SK-N-SH treated with all-trans-retinoic acid at 6 μM for 48 hours (cell line): ENCODE measurements at regions not wholly inside any gene's neighbourhood (a gene's known extent, or its start where the extent isn't known, plus 50 kb on each side); places are given as distances from the start of the nearest gene placed in this dataset.

Experiments used
- ATAC-seq: fragments of 200-7000 bp; cut with Tn5 transposase; 3 replicates; pipeline ENCODE4 v1.9.1; 2020; ENCODE audit warnings: mild to moderate bottlenecking, moderate library complexity
- BACH2 ChIP-seq: fragments of 250-450 bp; sonication (Bioruptor Pico); IDR thresholded peaks from 2 replicates; pipeline ENCODE4 v1.9.0; 2021; ENCODE audit warnings: mild to moderate bottlenecking, borderline replicate concordance
- CREB5 ChIP-seq: fragments of 250-450 bp; sonication (Bioruptor Pico); IDR thresholded peaks from 2 replicates; pipeline ENCODE4 v1.5.1; 2020; ENCODE audit warnings: low read depth, mild to moderate bottlenecking, moderate library complexity
- CSDC2 ChIP-seq: fragments of 250-450 bp; sonication (Bioruptor Pico); IDR thresholded peaks from 2 replicates; pipeline ENCODE4 v1.5.0; 2020; ENCODE audit warnings: mild to moderate bottlenecking, moderate library complexity
- CSRNP3 ChIP-seq: fragments of 250-450 bp; sonication (Bioruptor Pico); IDR thresholded peaks from 2 replicates; pipeline ENCODE4 v1.5.1; 2021; ENCODE audit warnings: mild to moderate bottlenecking, moderate library complexity
- ESRRG ChIP-seq: fragments of 250-450 bp; sonication (Bioruptor Pico); IDR thresholded peaks from 2 replicates; pipeline ENCODE4 v1.6.1; 2021; ENCODE audit warnings: mild to moderate bottlenecking
- GLIS3 ChIP-seq: fragments of 250-450 bp; sonication (Bioruptor Pico); IDR thresholded peaks from 2 replicates; pipeline ENCODE4 v1.5.0; 2020; ENCODE audit warnings: mild to moderate bottlenecking, moderate library complexity
- ISL1 ChIP-seq: fragments of 250-450 bp; sonication (Bioruptor Pico); IDR thresholded peaks from 2 replicates; pipeline ENCODE4 v2.1.2; 2022; ENCODE audit warnings: mild to moderate bottlenecking, moderate library complexity
- OSR1 ChIP-seq: fragments of 250-450 bp; sonication (Bioruptor Pico); IDR thresholded peaks from 2 replicates; pipeline ENCODE4 v1.8.0; 2022; ENCODE audit warnings: moderate library complexity, mild to moderate bottlenecking, inconsistent platforms
- PATZ1 ChIP-seq: fragments of 250-450 bp; sonication (Bioruptor Pico); IDR thresholded peaks from 2 replicates; pipeline ENCODE4 v1.8.0; 2020; ENCODE audit warnings: mild to moderate bottlenecking, moderate library complexity, borderline replicate concordance
- POU6F1 ChIP-seq: fragments of 250-450 bp; sonication (Bioruptor Pico); IDR thresholded peaks from 2 replicates; pipeline ENCODE4 v1.8.0; 2021; ENCODE audit warnings: low read depth, mild to moderate bottlenecking, moderate library complexity, borderline replicate concordance
- PPARA ChIP-seq: fragments of 250-450 bp; sonication (Bioruptor Pico); IDR thresholded peaks from 2 replicates; pipeline ENCODE4 v1.5.0; 2020; ENCODE audit warnings: mild to moderate bottlenecking, borderline replicate concordance
- RARB ChIP-seq: fragments of 250-450 bp; sonication (Bioruptor Pico); IDR thresholded peaks from 2 replicates; pipeline ENCODE4 v1.8.0; 2021; ENCODE audit warnings: mild to moderate bottlenecking, moderate library complexity
- SNAI2 ChIP-seq: fragments of 250-450 bp; sonication (Bioruptor Pico); IDR thresholded peaks from 2 replicates; pipeline ENCODE4 v1.5.0; 2020; ENCODE audit warnings: mild to moderate bottlenecking, moderate library complexity
- TCF4 ChIP-seq: fragments of 250-450 bp; sonication (Bioruptor Pico); IDR thresholded peaks from 2 replicates; pipeline ENCODE4 v1.8.0; 2021; ENCODE audit warnings: mild to moderate bottlenecking, moderate library complexity, borderline replicate concordance
- TOX ChIP-seq: fragments of 250-450 bp; sonication (Bioruptor Pico); IDR thresholded peaks from 2 replicates; pipeline ENCODE4 v1.8.0; 2021; ENCODE audit warnings: mild to moderate bottlenecking, moderate library complexity, borderline replicate concordance
- TSHZ2 ChIP-seq: fragments of 250-450 bp; sonication (Bioruptor Pico); IDR thresholded peaks from 2 replicates; pipeline ENCODE4 v1.5.0; 2020; ENCODE audit warnings: mild to moderate bottlenecking, moderate library complexity
- ZC3H10 ChIP-seq: fragments of 250-450 bp; sonication (Bioruptor Pico); IDR thresholded peaks from 2 replicates; pipeline ENCODE4 v1.5.1; 2021; ENCODE audit warnings: mild to moderate bottlenecking, moderate library complexity
- ZFP3 ChIP-seq: fragments of 250-450 bp; sonication (Bioruptor Pico); IDR thresholded peaks from 2 replicates; pipeline ENCODE4 v1.5.0; 2020; ENCODE audit warnings: mild to moderate bottlenecking, moderate library complexity
- ZFP30 ChIP-seq: fragments of 450-650 bp; formaldehyde crosslinking; IDR thresholded peaks from 2 replicates; pipeline ENCODE4 v1.5.0; 2022; ENCODE audit warnings: mild to moderate bottlenecking, moderate library complexity
- ZNF565 ChIP-seq: fragments of 450-650 bp; formaldehyde crosslinking; conservative IDR thresholded peaks from 2 replicates; pipeline ENCODE4 v1.5.0; 2020; ENCODE audit warnings: low read depth, mild to moderate bottlenecking, moderate library complexity
- ZNF70 ChIP-seq: fragments of 450-650 bp; formaldehyde crosslinking; IDR thresholded peaks from 2 replicates; pipeline ENCODE4 v1.5.0; 2020; ENCODE audit warnings: mild to moderate bottlenecking, moderate library complexity
- ZNF8 ChIP-seq: fragments of 450-650 bp; formaldehyde crosslinking; IDR thresholded peaks from 2 replicates; pipeline ENCODE4 v1.5.0; 2020; ENCODE audit warnings: mild to moderate bottlenecking, moderate library complexity

- TF ChIP-seq CREB5 = no peak
Measured at GRCh38 chr7:130883928-130884327, 149.9 kb upstream of the KLF14 start (continued).

DNA sequence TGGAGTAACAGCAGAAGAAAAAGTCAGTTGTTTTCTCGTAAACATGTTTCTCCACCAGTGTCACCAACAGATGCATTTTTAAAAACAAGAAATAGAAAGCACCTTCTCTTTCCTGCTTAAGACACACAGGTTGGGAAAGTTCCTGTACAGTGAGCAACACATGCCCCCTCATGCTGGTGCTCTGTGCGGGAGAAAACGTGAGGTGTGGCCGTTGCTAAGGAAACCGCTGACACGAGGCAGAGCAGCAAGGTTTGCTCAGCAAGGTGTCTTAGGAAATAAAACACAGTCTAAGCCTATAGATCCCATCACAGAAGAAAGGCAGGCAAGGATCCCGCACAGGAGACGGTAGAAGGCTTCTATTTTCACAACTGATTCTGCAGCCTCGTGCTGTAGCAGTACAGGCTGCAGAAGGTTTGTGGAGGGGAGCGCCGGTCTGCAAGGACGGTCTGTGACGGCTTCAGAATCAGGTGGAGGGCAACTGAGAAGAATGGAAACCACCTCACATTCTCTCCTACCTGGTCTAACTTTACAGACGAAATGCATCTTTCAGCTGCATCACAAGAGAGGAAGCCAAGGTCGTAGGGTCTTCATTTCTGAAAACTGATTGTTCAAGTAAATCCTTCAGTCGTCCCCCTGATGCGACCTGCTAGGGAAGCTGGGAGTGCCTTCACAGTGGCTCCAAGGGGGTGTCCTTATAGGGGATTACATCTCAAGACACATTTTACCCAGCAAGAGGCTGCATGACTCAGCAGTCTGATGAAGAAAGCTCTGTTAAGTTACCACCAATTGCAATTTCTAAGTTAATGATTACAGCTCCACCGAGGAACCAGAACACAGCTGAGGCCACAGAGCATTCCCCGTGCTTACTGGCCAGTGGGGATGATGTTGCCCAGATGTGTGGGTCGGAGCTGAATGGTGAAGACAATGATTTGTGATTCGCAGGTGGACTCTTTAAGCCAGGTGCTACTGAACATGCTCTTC is 150.7 kb upstream of the KLF14 start:
- TF ChIP-seq ZC3H10 (CRISPR knock-in tag) = no peak
- TF ChIP-seq TOX = no peak
- TF ChIP-seq CSDC2 (CRISPR knock-in tag) = 0 out of 2 replicates have a peak, but pooled peaks have one; percentile 31
- no peak for TF ChIP-seq SNAI2 (CRISPR knock-in tag)
- ATAC-seq = no peak

GRCh38 chr7:130886438-130887135 is 152.6 kb upstream of the KLF14 start:
- TF ChIP-seq TSHZ2 (no peak), PPARA (CRISPR knock-in tag) (no peak), TCF4 (no peak), OSR1 (CRISPR knock-in tag) (no peak)
- TF ChIP-seq, all 23 proteins: peak for 0
- ATAC-seq = no peak

GRCh38 chr7:130887182-130887956 is 153.4 kb upstream of the KLF14 start:
- ATAC-seq = peak; percentile 54
- TF ChIP-seq OSR1 (CRISPR knock-in tag) = no peak
- TF ChIP-seq SNAI2 (CRISPR knock-in tag) = no peak; the same call in none of the 2 replicates
- no peak for TF ChIP-seq GLIS3 (CRISPR knock-in tag)
- TF ChIP-seq TOX = peak; percentile 58; the same call in 1 of the 2 replicates
- TF ChIP-seq POU6F1 (CRISPR knock-in tag) = no peak
- no peak for TF ChIP-seq CSRNP3 (CRISPR knock-in tag)
- no peak for TF ChIP-seq BACH2 (CRISPR knock-in tag)
- TF ChIP-seq CSDC2 (CRISPR knock-in tag) = peak; percentile 77; the same call in 1 of the 2 replicates
- no peak for TF ChIP-seq ZNF565 (CRISPR knock-in tag)
- TF ChIP-seq CREB5 = no peak
- TF ChIP-seq ZFP30 (CRISPR knock-in tag) = no peak
- no peak for TF ChIP-seq PPARA (CRISPR knock-in tag)
- TF ChIP-seq TCF4 = no peak
- TF ChIP-seq ZFP3 (CRISPR knock-in tag) = peak; percentile 80; the same call in 1 of the 2 replicates
- no peak for TF ChIP-seq ZNF8 (CRISPR knock-in tag)
- peak; percentile 85; the same call in 1 of the 2 replicates for TF ChIP-seq PATZ1 (CRISPR knock-in tag)
- no peak for TF ChIP-seq ESRRG
- TF ChIP-seq RARB (CRISPR knock-in tag) = 0 out of 2 replicates have a peak, but pooled peaks have one; percentile 20
- no peak for TF ChIP-seq ZNF70
- peak; percentile 66 for TF ChIP-seq ISL1
